ENCODE measurements at regions not wholly inside any gene's neighbourhood (a gene's known extent, or its start where the extent isn't known, plus 50 kb on each side); places are given as distances from the start of the nearest gene placed in this dataset.

GRCh38 chr13:79671420-79671819 lies 190.5 kb downstream of the NDFIP2 start:
- no peak for TF ChIP-seq CTCF (conservative IDR thresholded peaks at IDR 0.05)
- no peak for TF ChIP-seq ZFX (IDR thresholded peaks at IDR 0.05)
